HG03460 (cell line): ENCODE measurements at regions not wholly inside any gene's neighbourhood (a gene's known extent, or its start where the extent isn't known, plus 50 kb on each side); places are given as distances from the start of the nearest gene placed in this dataset.

Experiments used
- ATAC-seq: cut with Tn5 transposase; IDR thresholded peaks from one replicate; pipeline ENCODE4 v1.9.1; 2021; ENCODE audit not compliant: unreplicated experiment

DNA sequence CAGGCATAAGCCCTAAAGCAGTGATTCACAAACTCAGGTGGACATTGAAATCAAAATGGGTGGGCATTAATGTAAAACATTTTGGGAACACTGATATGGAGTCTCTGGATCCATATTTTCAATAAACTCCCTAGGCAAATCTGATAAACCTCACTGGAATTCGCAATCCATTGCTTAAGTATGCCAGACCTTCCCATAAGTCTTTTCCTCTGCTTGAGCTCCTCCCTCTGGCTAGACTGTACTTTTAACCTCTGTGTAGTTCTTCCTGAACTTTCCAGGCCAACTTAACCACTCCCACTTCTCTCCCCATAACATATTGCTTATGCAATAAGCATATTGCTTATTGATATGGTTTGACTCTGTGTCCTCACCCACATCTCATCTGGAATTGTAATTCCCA is 629.7 kb upstream of the IMPG1 start:
- ATAC-seq, result no peak

DNA sequence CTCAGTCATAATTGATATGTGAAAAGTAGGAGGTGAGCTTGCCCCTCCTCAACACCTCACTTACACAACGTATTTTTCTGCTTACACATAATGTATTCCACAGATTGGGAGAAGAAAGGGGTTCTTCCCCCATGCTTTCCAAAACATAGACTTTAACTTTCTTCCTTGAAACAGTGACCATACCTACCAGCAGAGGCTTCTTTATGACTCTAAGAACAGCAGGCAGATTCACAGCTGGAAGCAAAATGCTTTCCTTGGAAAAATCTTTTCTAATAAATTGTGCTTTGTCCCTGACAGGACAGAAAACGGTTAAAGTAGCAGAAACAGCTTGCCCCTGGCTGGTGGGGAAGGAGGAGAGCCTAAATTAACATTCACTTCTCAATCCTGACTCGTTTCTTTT is 629.1 kb upstream of the IMPG1 start:
- no peak for ATAC-seq

DNA sequence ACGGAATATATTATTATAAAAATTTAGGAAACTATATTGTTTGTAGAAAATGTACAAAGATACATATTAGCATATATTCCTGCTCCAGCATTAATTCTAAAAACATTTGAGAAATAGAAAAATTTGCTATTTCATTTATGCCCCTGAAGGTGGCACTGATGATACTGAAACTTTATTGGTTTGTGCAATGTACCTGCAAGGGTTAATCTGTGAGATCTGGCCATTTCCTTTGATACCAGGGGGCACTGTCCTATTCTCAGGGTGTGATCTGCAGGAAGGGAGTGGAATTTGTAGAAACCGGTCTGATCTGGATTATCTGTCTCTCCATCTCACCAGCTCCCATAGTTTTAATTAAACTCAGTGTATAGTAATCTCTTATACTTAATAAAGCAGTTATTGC is 625.1 kb upstream of the IMPG1 start:
- no peak for ATAC-seq

DNA sequence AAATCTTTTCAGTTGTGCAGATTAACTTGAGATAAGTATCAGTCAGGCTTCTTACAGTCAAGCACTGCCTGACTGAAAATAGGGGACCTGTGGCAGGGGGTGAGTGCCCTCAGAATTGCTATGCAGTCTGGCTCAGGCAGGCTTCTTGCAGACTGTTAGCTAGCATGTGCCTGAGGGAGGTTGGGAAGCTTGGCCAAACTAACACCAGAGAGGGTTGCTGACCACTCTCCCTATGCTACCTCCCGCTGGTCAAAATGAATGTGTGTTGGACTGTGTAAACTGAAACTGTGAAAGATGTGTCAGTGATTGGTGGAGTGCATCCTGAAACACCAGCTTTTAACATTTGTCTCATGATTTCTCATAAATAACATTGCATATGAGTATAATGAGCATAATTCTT is 622.3 kb upstream of the IMPG1 start:
- ATAC-seq, result no peak

DNA sequence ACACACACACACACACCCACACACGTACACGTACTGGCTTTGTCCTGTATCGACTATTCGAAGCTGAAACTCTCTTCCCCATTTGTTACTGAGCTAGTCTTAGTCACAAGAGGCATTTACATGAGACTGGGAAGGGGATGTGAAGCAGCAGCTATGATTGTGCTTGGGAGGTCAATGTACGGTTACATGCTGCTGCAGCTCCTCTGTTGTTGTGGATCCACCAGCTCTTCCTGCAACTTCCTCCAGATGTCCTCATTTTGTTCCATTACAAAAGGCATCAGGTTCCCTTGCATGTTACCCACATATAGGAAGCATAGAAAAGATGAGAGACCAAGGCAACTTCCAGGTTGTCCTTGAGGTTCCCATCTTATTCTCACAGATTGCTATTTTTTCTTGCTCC is 612.4 kb upstream of the IMPG1 start:
- ATAC-seq, result no peak

DNA sequence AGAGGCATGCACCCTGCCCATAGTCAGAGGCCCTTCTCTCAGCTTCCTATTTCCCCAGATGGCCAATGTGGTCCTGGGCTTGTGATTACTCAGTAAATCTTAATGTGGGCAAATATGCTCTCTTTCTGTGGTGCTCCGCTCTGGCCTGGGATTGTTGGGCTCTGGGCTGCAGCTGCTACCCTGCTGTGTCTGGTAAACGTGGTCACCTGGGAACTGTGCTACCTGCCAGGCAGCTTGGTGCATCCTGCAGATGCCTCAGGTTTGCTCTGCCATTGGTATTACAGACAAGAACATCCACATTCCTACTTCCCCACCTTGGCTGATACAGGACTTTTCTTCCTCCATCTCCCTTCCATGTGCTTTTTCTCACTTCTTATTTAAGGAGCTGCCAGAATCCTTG is 611.5 kb upstream of the IMPG1 start:
- ATAC-seq, result no peak

DNA sequence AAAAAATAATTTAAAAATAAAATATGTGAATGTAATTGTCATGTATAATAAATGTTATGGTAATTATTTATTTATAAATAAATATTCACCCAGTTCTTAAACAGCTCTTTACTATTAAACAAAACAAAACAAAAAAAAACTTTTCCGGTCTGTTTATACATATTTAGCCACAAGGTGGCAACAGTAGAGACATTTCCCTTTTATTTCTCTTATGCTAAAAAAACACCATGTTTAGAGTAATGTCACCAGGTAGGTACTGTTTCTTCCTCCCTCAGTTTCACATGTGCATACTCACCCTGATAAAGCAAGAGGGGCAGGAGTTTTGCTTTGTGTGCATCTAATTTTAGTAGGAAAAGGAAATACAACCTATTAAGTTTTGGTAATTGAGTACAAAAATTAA is 610.4 kb upstream of the IMPG1 start:
- no peak for ATAC-seq

DNA sequence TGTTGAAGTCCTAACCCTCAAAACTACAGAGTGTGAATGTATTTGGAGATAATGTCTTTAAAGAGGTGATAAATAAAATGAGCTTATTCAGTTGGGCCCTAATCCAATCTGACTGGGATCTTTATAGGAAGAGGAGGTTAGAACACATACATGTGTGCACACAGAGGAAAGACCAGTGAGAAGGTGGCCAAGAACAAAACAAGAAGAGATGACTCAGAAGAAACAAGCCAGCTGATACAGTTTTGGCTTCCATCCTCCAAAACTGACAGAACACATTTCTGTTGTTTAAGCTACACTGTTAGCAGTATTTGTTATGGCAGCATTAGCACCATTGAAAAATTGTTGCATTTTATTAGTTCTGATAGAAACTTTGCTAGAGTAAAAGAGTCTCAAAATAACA is 609.3 kb upstream of the IMPG1 start:
- no peak for ATAC-seq

DNA sequence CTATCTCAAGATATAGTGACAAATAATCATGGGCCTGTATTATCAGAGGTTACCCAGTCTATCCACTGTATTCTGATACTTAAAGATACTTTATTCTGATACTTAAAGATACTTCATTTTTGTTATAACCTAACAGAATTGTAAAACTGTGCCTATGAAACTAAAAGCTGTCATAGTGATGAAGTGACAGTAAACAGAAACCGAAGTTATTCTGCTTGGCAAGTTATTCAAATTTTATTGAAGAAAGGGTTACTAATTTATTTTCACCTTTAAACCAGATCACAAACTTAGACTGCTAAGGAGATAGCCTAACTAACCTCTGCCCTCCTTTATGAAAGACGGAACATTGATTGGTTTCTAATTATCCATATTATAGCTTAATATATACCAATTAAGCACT is 604.6 kb upstream of the IMPG1 start:
- no peak for ATAC-seq

DNA sequence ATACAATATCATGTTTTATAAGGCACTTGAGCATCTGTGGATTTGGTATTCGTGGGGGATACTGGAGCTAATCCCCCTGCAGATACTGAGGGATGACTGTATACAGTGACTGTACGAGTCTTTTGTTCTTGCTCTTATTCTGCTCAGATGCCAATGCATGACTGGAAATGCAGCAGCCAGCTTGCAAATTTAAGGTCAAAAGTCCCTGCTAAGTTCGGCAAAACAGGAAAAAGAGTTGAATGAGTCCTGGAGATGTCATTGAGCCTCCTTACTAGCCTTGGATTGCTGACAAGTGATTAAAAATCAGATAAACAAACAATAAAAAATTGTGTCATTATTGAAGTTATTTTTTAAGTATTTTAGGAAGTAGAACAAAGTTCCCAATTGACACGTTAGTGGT is 599.3 kb upstream of the IMPG1 start:
- ATAC-seq, result no peak

DNA sequence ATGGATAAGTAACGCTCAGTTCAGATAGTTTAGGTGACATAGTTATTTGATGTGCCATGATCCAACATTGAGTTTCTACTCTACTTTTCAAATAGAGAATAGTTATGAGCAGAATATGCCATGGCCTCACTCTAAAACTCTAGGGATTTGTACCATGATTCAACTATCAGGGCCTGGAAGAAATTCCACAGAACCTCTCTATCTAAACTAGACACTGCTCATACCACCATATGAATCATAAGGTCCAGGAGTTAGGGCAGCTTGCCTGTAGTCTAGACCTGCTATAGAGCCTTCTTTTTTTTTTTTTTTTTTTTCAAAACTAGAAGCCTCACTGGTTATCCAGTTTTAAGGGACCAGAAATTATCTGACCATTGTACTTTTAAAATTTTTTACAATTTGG is 571.8 kb upstream of the IMPG1 start:
- no peak for ATAC-seq

DNA sequence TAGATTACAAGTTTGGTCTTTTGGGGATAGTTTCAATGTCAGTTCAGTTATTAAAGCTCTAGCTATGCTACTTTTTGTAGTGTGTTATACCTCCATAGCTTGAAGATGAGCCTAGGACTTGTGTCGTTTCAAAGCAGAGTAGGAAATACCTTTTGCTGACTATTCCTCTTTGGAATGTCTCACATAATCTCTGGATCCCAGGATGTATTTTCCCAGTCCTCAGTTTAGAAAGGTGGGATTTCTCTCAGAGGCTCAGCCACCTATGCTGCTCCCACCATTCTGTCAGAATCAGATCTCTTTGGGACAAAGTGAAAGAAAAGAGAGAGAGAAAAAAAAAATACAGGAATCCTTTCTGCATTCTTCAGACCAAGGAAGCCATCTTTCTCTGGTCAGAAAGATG is 567.5 kb upstream of the IMPG1 start:
- ATAC-seq, result no peak

DNA sequence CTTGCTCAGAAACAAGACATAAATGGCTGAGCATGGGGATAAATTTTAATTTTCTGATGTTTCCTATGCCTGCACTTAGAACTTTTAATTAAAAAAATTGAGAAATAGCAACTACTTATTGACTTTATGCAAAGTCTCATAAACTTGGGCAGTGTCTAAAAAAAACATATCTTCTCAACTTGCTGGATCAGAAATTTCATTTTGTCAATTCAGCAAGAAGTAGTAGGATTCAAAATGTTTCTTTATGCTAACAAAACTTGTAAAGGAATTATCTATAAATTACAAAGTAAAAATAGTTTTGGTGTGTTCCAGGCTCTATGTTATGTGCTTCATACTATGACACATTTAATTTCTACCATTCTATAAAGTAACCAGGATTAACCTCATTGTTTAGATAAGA is 562.2 kb upstream of the IMPG1 start:
- ATAC-seq, result no peak

DNA sequence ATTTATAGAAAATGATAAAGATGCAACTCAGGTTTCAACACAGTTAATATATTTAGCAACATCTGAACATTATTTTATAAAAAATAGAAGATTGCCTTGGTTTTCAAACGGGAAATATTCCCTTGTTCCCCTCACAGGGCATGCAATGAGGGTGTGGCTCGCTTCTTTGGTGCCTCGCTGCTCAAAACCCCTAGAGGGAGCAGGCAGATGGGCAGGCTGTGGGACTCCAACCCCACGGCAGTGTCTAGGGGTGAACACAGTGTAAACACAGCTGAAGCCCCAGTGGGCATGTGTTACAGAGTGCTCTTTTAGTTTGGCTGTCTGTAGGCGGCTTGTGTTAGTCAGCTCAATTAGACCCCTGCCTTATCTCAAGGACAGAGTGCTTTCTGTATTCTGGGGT is 560.8 kb upstream of the IMPG1 start:
- no peak for ATAC-seq

DNA sequence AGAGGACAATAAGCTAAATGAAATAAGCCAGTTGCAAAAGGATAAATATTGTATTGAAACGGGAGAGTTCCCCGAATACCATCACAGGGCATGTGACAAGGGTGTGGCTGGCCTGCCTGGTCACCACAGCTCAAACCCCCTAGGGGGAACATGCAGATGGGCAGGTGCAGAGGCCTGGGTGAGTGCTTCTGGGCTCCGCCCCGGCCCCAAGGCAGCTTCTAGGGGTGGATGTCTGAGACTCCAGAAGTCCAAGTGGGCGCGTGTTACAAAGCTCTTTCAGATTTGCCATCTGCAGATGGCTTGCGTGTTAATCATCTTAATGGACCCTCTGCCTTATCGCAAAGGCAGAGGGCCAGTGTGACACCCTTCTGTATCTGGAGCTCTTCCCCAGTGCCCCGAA is 559.2 kb upstream of the IMPG1 start:
- no peak for ATAC-seq

DNA sequence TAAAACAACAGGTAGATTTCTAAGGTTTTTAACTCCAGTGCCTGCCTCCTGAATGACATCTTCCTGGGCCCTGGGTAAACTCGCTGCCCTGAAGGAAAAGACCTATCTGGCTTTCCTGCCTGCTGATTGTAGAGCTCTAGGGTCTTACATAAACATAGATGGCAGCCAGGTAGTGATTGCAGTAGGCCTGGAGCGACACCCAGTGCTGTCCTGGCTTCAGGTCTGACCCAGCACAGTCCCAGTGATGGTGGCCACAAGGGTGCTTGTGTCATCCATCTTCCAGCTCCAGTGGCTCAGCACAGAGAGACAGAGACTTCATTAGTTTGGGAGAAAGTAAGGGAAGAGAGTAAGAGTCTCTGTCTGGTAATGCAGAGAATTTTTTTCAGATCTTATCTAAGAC is 542.9 kb upstream of the IMPG1 start:
- no peak for ATAC-seq

DNA sequence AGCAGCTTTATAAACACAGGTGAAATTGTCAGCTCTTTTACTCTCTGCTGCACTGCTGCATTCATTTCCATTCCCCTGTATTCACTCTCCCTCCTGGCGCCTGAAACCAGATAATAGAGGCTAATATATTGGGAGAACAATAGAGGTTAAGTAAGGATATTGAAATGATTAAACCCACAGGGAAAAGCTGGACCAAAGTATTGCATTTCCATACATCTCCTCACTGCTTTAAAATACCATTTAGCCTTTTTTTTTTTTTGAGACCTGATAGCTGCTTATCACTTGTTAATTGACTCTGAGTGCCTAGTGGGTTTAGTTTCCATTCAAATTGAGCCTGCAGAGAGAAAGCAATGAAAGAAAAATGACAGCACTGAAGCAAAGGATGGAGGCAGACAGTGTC is 540.5 kb upstream of the IMPG1 start:
- no peak for ATAC-seq

DNA sequence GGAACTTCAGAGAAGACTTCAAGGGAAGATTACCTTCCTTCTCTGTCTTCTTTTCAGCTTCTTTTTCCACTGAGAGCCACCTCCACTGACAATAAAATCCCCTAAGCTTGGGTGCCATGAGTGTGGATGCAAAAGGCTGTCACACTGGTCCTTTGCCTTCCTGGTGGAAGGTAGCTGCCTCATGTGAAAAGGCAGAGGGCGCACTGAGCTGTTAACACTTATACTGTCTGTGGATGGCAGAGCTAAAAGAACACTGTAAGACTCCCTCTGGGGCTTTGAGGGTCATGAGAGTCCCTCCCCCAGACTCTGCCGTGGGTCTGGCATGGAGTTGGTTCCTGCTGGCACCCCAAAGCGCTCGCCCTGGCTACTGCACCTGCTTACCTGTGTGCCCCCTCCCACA is 536.7 kb upstream of the IMPG1 start:
- no peak for ATAC-seq

DNA sequence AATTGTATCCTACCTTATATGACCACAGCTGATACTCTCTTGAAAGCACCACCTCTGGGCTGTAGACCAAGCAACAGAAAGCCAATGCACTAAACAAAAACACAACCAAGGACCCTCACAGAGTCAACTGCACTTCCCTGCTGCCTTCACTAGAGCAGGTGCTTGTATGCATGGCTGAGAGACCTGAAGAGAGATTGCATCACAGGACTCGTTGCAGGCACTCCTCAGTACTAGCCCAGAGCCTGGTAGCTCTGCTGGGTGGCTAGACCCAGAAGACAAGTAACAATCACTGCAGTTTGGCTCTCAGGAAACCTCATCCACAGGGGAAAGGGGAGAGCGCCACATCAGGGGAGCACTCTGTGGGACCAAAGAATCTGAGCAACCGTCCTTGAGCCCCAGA is 521.6 kb upstream of the IMPG1 start:
- ATAC-seq, result no peak

DNA sequence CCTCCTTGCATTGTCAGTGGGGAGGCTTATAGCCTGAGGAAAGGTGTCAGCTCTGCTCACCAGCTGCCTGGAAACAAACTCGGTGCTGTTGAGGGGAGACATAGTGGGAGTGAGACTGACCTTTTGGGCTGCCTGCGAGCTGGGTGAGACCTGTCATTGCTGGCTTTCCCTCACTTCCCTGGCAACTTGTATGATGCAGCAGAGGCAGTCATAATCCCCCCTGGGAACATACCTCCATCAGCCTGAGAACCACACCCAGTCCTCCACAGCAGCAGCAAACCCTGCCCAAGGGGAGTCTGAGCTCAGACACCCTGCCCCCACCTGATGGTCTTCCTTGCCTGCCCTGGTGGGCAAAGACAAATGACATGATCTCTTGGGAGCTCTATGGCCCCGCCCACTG is 521.2 kb upstream of the IMPG1 start:
- ATAC-seq, result no peak

DNA sequence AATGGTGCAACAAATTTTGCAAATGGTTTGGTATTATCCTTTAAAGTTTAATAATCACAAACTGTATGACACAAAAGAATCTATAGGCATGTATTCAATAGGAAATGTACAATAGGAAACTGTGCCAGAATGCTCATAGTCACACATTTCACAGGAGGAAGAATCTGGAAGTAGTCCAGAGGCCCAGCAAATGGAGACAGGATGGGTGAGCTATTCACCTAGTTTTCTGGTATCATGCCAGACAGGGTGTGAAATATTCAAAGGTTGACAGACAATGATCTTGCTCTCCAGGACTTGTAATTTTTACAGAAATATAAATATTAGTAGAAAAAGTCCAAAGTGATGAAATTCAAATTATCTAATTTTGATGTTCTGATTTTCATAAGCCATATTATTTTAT is 520.1 kb upstream of the IMPG1 start:
- ATAC-seq, result no peak

DNA sequence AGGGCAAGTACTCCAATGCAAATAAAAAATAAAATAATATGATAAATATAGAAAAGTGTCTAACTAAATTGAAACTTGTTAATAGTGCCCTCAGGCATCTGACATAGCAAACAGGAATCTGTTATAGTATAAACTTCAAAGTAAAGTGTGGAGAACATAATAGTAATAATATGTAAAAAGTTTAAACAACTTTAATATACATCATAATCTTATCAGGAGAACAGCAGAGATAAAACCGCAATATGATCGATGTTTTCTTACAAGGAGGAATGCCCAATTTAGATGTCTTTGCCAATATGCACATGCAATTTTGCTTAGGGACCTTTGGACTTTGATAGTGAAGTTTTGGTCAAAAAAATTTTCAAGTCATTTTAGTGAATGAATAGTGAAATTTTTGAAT is 514.8 kb upstream of the IMPG1 start:
- ATAC-seq, result no peak

DNA sequence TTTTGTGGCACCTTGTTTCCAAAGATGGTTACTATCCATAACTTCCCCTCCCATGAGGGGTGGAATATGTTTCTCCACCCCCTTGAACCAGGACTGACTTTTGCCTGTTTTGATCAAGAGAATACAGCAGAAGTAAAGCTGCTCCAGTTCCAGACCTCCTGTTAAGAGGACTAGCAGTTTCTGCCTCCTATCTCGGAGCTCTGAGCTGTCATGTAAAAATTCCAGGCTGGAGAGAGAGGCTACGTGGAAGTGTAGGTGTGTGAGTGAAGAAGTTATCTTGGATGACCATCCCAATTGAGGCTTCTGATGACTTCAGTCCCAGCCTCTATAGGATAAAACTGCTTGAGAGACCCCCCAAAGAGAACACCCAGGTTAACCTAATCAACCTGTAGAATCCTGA is 511.7 kb upstream of the IMPG1 start:
- no peak for ATAC-seq

DNA sequence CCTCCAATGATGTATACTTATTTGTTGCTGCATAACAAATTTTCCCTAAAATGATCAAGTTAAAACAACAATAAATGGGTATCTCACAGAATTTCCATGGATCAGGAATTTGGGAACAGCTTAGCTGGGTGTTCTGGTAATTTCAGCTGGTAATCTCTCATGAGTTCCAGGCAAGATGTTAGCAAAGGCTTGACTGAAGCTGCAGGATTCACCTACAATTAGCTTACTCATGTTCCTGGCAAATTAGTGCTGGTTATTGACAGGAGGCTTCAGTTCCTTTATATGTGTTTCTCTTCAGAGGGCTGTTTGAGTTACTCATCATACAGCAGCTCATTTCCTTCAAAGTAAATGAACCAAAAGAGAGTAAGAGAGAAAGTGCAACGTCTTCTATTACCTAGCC is 506.3 kb upstream of the IMPG1 start:
- no peak for ATAC-seq
